ENCODE measurements at regions not wholly inside any gene's neighbourhood (a gene's known extent, or its start where the extent isn't known, plus 50 kb on each side); places are given as distances from the start of the nearest gene placed in this dataset.

GRCh38 chr2:204321910-204322751 is 223.1 kb upstream of the PARD3B start:
- no peaks in the 10 kb centered on the region for H3K79me2 ChIP-seq (ENCODE audit: insufficient read depth, low read length)
- ChIA-PET RAD21 (ENCODE audit: low non-redundant PET in 1 of 2, low total read pairs in 2 of 2, uncharacterized antibody in 2 of 2, unreplicated experiment in 2 of 2) (no interaction called here), CTCF (interaction anchor here (1.8 kb wide), 1 partner anchor 1354 kb away, joined by 7 read pairs; no protein-coding TSS in a partner anchor), POLR2A (no interaction called here)
- ATAC-seq, result no peak
- H3K27me3 ChIP-seq (ENCODE audit: insufficient read depth, low read length), result peaks cover 15% of the 10 kb centered on the region; the same call in 1 of the 2 replicates
- intact Hi-C loops (cut with micrococcal nuclease), result loop anchor here (10.0 kb wide), 1 partner anchor 1453 kb away; no protein-coding TSS in a partner anchor
- H2AFZ ChIP-seq (ENCODE audit: low read depth, low read length, poor library complexity, severe bottlenecking), result no peak overlapping the region
- no peak for TF ChIP-seq SRF (IDR thresholded peaks at IDR 0.05; ENCODE audit: low read depth)
- TF ChIP-seq MAX (IDR thresholded peaks at IDR 0.05), result no peak
- TF ChIP-seq EZH2 (IDR thresholded peaks at IDR 0.05), result no peak
- TF ChIP-seq ZFX (IDR thresholded peaks at IDR 0.05), result no peak
- TF ChIP-seq TCF7L2 (IDR thresholded peaks at IDR 0.05; ENCODE audit: borderline replicate concordance, extremely low read depth, insufficient read depth, insufficient read length), result no peak
- TF ChIP-seq REST (IDR thresholded peaks at IDR 0.05; ENCODE audit: low read depth), result no peak
- no peak for TF ChIP-seq SP1 (IDR thresholded peaks at IDR 0.05; ENCODE audit: low read depth)
- H3K9me2 ChIP-seq (ENCODE audit: insufficient read depth), result no peaks in the 10 kb centered on the region
- H4K20me1 ChIP-seq (ENCODE audit: insufficient read depth), result no peaks in the 10 kb centered on the region
- H3K36me3 ChIP-seq (ENCODE audit: control insufficient read depth in 1 of 2, insufficient read depth in 2 of 2, low read length in 2 of 2), result no peaks in the 10 kb centered on the region
- DNase-seq (ENCODE audit: low read depth, low spot score), result no peak
- no peak overlapping the region for H3K27ac ChIP-seq (ENCODE audit: low read depth, low read length)
- H3K9ac ChIP-seq (ENCODE audit: low read length), result no peak overlapping the region
- H3K4me3 ChIP-seq (replicated peaks in 1 of 2; ENCODE audit: low read depth in 1 of 2, low read length in 2 of 2), result no peak overlapping the region
- H3K4me1 ChIP-seq (ENCODE audit: control insufficient read depth in 1 of 2, insufficient read depth in 2 of 2, low read length in 2 of 2), result no peaks in the 10 kb centered on the region
- H3K9me3 ChIP-seq (ENCODE audit: control insufficient read depth in 1 of 2, insufficient read depth in 1 of 2, low read depth in 1 of 2, low read length in 2 of 2), result no peaks in the 10 kb centered on the region
- no TSS peak for BruUV-seq (replicated peaks)
- H3K4me2 ChIP-seq (ENCODE audit: low read length), result no peak overlapping the region
